ENCODE measurements at regions not wholly inside any gene's neighbourhood (a gene's known extent, or its start where the extent isn't known, plus 50 kb on each side); places are given as distances from the start of the nearest gene placed in this dataset.

DNA sequence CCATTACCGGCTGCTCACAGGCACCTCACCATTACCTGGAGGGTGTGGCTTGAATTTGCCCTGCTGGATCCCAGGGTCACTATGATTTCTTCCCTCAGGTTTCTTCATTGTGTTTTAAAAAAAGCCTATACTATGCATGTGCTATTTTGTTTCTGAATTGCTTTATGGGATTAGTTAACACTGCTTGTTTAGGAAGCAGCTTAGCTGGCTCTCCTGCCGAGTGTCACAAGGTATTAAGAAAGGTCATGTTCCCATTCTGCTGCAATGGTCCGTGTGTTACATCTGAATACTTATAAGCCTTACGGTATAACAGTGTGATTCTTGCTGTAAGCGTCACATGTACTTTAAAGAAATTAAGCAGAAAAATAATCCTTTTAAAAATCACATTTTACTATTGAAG lies 380.6 kb upstream of the B3GAT1 start:
- H3K79me2 ChIP-seq (ENCODE audit: low read depth), result no peaks in the 10 kb centered on the region
- H3K36me3 ChIP-seq (ENCODE audit: low read depth), result no peaks in the 10 kb centered on the region
- H3K27ac ChIP-seq, result no peak overlapping the region
- POLR2A ChIA-PET (ENCODE audit: unreplicated experiment), result no interaction called here
- no peak for TF ChIP-seq EZH2 (IDR thresholded peaks at IDR 0.05; ENCODE audit: low read depth)
- TF ChIP-seq, protein P1, sequence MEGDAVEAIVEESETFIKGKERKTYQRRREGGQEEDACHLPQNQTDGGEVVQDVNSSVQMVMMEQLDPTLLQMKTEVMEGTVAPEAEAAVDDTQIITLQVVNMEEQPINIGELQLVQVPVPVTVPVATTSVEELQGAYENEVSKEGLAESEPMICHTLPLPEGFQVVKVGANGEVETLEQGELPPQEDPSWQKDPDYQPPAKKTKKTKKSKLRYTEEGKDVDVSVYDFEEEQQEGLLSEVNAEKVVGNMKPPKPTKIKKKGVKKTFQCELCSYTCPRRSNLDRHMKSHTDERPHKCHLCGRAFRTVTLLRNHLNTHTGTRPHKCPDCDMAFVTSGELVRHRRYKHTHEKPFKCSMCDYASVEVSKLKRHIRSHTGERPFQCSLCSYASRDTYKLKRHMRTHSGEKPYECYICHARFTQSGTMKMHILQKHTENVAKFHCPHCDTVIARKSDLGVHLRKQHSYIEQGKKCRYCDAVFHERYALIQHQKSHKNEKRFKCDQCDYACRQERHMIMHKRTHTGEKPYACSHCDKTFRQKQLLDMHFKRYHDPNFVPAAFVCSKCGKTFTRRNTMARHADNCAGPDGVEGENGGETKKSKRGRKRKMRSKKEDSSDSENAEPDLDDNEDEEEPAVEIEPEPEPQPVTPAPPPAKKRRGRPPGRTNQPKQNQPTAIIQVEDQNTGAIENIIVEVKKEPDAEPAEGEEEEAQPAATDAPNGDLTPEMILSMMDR (conservative IDR thresholded peaks at IDR 0.05), result no peak
- BruUV-seq (replicated peaks), result no TSS peak
- DNase-seq, result peak in 1 of 2 experiments; percentile 25
- H3K4me3 ChIP-seq, result no peak overlapping the region
- H3K9me3 ChIP-seq (ENCODE audit: insufficient read depth, low read depth), result no peaks in the 10 kb centered on the region
- no peaks in the 10 kb centered on the region for H3F3A ChIP-seq (ENCODE audit: insufficient read depth, low read depth)
- H4K20me1 ChIP-seq (ENCODE audit: insufficient read depth), result no peaks in the 10 kb centered on the region
- intact Hi-C loops (cut with micrococcal nuclease; ENCODE audit: unreplicated experiment), result no loop called here
- no peak overlapping the region for H3K4me2 ChIP-seq
- CTCF ChIA-PET, result no interaction called here
- no peak overlapping the region for H2AFZ ChIP-seq
- H3K4me1 ChIP-seq (replicated peaks; ENCODE audit: insufficient read depth), result no peaks in the 10 kb centered on the region
- H3K9me2 ChIP-seq (ENCODE audit: insufficient read depth), result no peaks in the 10 kb centered on the region
- H3K27me3 ChIP-seq (ENCODE audit: insufficient read depth, low read depth), result peaks cover 87% of the 10 kb centered on the region

DNA sequence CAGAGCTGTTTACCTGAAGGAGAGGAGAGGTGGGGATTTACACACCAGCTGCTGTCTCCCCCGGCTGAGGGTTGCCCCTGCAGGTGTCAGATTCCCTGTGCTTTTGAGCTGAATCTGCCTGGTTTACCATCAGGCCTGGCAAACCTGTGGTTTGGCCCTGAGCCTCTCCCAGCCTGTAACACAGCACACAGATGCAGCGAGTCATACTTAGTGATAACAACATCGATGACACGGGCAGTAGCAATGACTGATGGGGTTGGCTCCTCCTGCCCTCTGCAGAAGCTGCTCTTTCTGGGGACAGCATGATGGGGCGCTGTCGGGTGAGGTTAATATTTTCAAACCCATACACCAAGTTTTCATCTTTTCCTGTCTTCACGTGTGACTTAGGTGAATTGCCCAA lies 380.0 kb upstream of the B3GAT1 start:
- intact Hi-C loops (cut with micrococcal nuclease; ENCODE audit: unreplicated experiment), result no loop called here
- Histone ChIP-seq H3K79me2 (ENCODE audit: low read depth) (no peaks in the 10 kb centered on the region), H2AFZ (no peak overlapping the region), H3K27ac (no peak overlapping the region), H3K9me2 (ENCODE audit: insufficient read depth) (no peaks in the 10 kb centered on the region), H3K4me1 (replicated peaks; ENCODE audit: insufficient read depth) (no peaks in the 10 kb centered on the region), H4K20me1 (ENCODE audit: insufficient read depth) (no peaks in the 10 kb centered on the region), H3K9me3 (ENCODE audit: insufficient read depth, low read depth) (no peaks in the 10 kb centered on the region), H3K4me3 (no peak overlapping the region), H3F3A (ENCODE audit: insufficient read depth, low read depth) (no peaks in the 10 kb centered on the region), H3K27me3 (ENCODE audit: insufficient read depth, low read depth) (peaks cover 85% of the 10 kb centered on the region), H3K4me2 (no peak overlapping the region), H3K36me3 (ENCODE audit: low read depth) (no peaks in the 10 kb centered on the region)
- ChIA-PET CTCF (no interaction called here), POLR2A (ENCODE audit: unreplicated experiment) (no interaction called here)
- no peak for DNase-seq
- TF ChIP-seq, protein P1 (conservative IDR thresholded peaks at IDR 0.05), result no peak
- no peak for TF ChIP-seq EZH2 (IDR thresholded peaks at IDR 0.05; ENCODE audit: low read depth)
- BruUV-seq (replicated peaks), result no TSS peak

DNA sequence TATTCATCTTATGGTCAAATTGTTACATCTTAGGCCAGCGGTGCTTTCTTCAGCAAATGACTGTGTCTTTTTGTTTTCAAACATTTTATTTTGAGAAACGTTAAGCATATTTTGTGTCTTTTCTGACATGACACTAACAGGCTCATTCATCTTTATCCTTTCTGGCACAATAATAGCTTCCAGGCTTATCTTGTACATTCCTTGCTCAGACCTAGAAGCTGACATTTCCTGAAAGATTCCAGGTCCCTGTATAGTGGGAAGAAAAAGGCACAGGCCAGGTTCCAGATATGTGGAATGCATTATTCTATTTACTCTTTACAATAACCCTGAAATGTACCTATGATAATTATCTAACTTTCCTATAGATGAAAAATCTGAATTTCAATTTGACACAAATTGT lies 379.1 kb upstream of the B3GAT1 start:
- Histone ChIP-seq H3K79me2 (ENCODE audit: low read depth) (no peaks in the 10 kb centered on the region), H3F3A (ENCODE audit: insufficient read depth, low read depth) (no peaks in the 10 kb centered on the region), H3K4me3 (no peak overlapping the region), H3K4me1 (replicated peaks; ENCODE audit: insufficient read depth) (no peaks in the 10 kb centered on the region), H3K36me3 (ENCODE audit: low read depth) (no peaks in the 10 kb centered on the region), H3K27ac (no peak overlapping the region), H3K9me3 (ENCODE audit: insufficient read depth, low read depth) (no peaks in the 10 kb centered on the region), H3K27me3 (ENCODE audit: insufficient read depth, low read depth) (peaks cover 85% of the 10 kb centered on the region), H4K20me1 (ENCODE audit: insufficient read depth) (no peaks in the 10 kb centered on the region), H2AFZ (no peak overlapping the region), H3K4me2 (no peak overlapping the region), H3K9me2 (ENCODE audit: insufficient read depth) (no peaks in the 10 kb centered on the region)
- no TSS peak for BruUV-seq (replicated peaks)
- no peak for TF ChIP-seq EZH2 (IDR thresholded peaks at IDR 0.05; ENCODE audit: low read depth)
- TF ChIP-seq, protein P1 (conservative IDR thresholded peaks at IDR 0.05), result no peak
- peak in 1 of 2 experiments; percentile 13 for DNase-seq
- ChIA-PET CTCF (no interaction called here), POLR2A (ENCODE audit: unreplicated experiment) (no interaction called here)
- intact Hi-C loops (cut with micrococcal nuclease; ENCODE audit: unreplicated experiment), result no loop called here
